Right lobe of liver (tissue), 4 donors: ENCODE measurements at regions not wholly inside any gene's neighbourhood (a gene's known extent, or its start where the extent isn't known, plus 50 kb on each side); places are given as distances from the start of the nearest gene placed in this dataset.

Source experiments
- CTCF ChIP-seq, 4 donors: fragments of 200-600 bp in 3 of 4; fragments of 450-650 bp in 1 of 4; IDR thresholded peaks; one replicate each; pipeline versions ENCODE4 v1.5.1 to v1.8.0; 2016 to 2022; ENCODE audit warnings: antibody characterized with exemption in 4 of 4, mild to moderate bottlenecking in 2 of 4
- POLR2A ChIP-seq: fragments of 450-650 bp; IDR thresholded peaks from one replicate; pipeline ENCODE4 v1.6.1; 2017; ENCODE audit warnings: antibody characterized with exemption, mild to moderate bottlenecking
- donor health status: DM: no; HTN: no; CAD: no.
- donor health status: DM: no; HTN: no; CAD: no.
- donor health status: DM: no; HTN: yes; CAD: no.

GRCh38 chr12:98144953-98145352, 370.4 kb upstream of the TMPO start:
- no peak for TF ChIP-seq POLR2A
- no peak for TF ChIP-seq CTCF (IDR thresholded peaks at IDR 0.05)
